Esophagus (tissue), 2 donors: ENCODE measurements at regions not wholly inside any gene's neighbourhood (a gene's known extent, or its start where the extent isn't known, plus 50 kb on each side); places are given as distances from the start of the nearest gene placed in this dataset.

Source experiments
- H3K27ac ChIP-seq, 2 donors: one replicate each; pipeline ENCODE4 v1.5.1; 2013; ENCODE audit warnings: low read depth in 2 of 2, mild to moderate bottlenecking in 2 of 2, inconsistent platforms in 1 of 2, low read length in 1 of 2, moderate library complexity in 1 of 2
- H3K27me3 ChIP-seq, 2 donors: one replicate each; pipeline ENCODE4 v1.6.1; 2013; ENCODE audit warnings: low read length in 2 of 2, control low read depth in 1 of 2, mild to moderate bottlenecking in 1 of 2; ENCODE audit not compliant: insufficient read depth in 2 of 2, control insufficient read depth in 1 of 2
- H3K36me3 ChIP-seq, 2 donors: one replicate each; pipeline ENCODE4 v1.6.1; 2013; ENCODE audit warnings: low read length in 1 of 2; ENCODE audit not compliant: control insufficient read depth in 2 of 2, insufficient read depth in 2 of 2
- H3K4me1 ChIP-seq, 2 donors: one replicate each; pipeline ENCODE4 v1.6.1; 2013; ENCODE audit warnings: low read length in 1 of 2; ENCODE audit not compliant: control insufficient read depth in 2 of 2, insufficient read depth in 2 of 2
- H3K4me3 ChIP-seq, 2 donors: one replicate each; pipeline ENCODE4 v1.5.1; 2013; ENCODE audit warnings: low read length in 2 of 2, mild to moderate bottlenecking in 2 of 2, low read depth in 1 of 2, moderate library complexity in 1 of 2
- H3K9me3 ChIP-seq, 2 donors: one replicate each; pipeline ENCODE4 v1.6.1; 2013; ENCODE audit warnings: mild to moderate bottlenecking in 2 of 2, low read depth in 1 of 2, low read length in 1 of 2, moderate library complexity in 1 of 2; ENCODE audit not compliant: control insufficient read depth in 2 of 2, insufficient read depth in 1 of 2
- WGBS, 2 donors: extraction: QIAGEN DNeasy Blood & Tissue Kit; methylation state at CpG; one replicate each; pipeline ENCODE4 v1.1.7; 2013; 5-methylcytosine and 5-hydroxymethylcytosine counted together
- donor health status: healthy with polysubstance abuse.
- donor health status: Bipolar disorder and iron deficiency.

DNA sequence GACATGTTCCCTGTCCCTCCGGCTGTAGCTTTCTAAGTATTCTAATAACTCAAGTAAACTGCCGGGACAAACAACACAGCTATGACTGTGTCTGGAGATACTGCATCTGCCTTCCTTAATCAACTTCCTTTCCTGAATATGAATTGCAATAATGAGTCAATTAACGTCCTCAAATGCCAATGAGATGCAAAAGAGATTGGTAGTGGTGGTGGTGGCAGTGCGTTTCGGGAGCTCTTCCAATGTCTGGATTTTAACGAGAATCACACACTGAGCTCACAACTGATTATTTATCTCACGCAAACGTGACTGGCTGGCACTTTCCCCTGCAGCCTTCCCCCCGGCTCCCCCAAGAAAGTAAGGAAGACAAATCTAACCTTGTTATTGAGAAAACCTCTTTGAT, 226.1 kb upstream of the GK2 start:
- Histone ChIP-seq H3K4me1 (no peaks in the 10 kb centered on the region), H3K27me3 (no peaks in the 10 kb centered on the region), H3K27ac (no peak overlapping the region), H3K36me3 (no peaks in the 10 kb centered on the region), H3K9me3 (no peaks in the 10 kb centered on the region), H3K4me3 (no peak overlapping the region)
- 77 to 88% methylated on average over 9 of the region's 9 CpGs for WGBS, 2 donors

GRCh38 chr4:79632114-79632513, 224.1 kb upstream of the GK2 start:
- Histone ChIP-seq H3K27me3 (no peaks in the 10 kb centered on the region), H3K36me3 (no peaks in the 10 kb centered on the region), H3K27ac (no peak overlapping the region), H3K4me1 (no peaks in the 10 kb centered on the region), H3K4me3 (no peak overlapping the region), H3K9me3 (no peaks in the 10 kb centered on the region)
- 71 to 78% methylated on average over 3 of the region's 3 CpGs for WGBS, 2 donors

DNA sequence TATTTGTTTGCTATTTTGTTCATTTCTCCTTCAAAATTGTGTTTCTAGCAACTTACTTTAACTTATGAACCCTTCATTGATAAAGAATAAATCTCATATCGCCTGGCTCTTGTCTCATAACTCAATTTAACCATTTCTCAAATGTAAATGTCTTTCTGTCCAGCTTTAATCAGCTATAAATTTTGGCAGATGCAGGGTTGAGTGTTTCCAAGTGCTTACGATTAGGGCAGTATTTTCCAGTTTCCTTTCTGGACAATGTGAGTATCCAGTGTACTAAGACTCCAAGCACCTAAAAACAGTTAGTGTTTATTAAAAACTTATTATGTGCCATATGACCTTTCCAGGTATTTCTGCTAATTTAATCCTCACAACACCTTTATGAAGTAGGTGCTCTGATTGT, 218.6 kb upstream of the GK2 start:
- Histone ChIP-seq H3K4me3 (no peak overlapping the region), H3K36me3 (no peaks in the 10 kb centered on the region), H3K27ac (no peak overlapping the region), H3K9me3 (no peaks in the 10 kb centered on the region), H3K27me3 (no peaks in the 10 kb centered on the region), H3K4me1 (no peaks in the 10 kb centered on the region)
- 72 to 74% methylated on average over 2 of the region's 2 CpGs for WGBS, 2 donors

DNA sequence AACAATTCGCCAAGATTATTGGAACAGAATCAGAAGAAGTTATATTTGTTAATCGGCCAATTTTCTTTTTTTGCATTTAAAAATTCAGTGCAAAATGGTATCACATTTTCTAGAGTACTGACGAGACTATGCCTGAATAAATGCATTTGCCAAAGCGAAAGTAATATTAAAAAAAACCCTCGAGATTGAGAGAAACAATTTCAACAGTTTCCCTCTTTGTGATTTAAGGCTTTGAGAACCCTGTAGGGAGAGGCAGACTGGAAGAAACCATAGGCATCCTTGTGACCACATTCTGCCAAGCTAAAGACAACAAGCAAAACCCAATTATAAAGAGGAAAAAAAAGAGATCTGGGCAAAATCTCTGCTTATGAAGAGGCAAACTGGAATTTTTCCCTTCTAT, 218.1 kb upstream of the GK2 start:
- Histone ChIP-seq H3K27ac (no peak overlapping the region), H3K27me3 (no peaks in the 10 kb centered on the region), H3K4me3 (no peak overlapping the region), H3K9me3 (no peaks in the 10 kb centered on the region), H3K36me3 (no peaks in the 10 kb centered on the region), H3K4me1 (no peaks in the 10 kb centered on the region)
- 48 to 64% methylated on average over 5 of the region's 5 CpGs for WGBS, 2 donors

GRCh38 chr4:79625361-79625760, 217.3 kb upstream of the GK2 start:
- H3K4me3 ChIP-seq = no peak overlapping the region
- 56 to 62% methylated on average over 2 of the region's 2 CpGs for WGBS, 2 donors
- peak overlapping the region in 1 of 2 donors; percentile 21 for H3K27ac ChIP-seq
- H3K27me3 ChIP-seq = no peaks in the 10 kb centered on the region
- no peaks in the 10 kb centered on the region for H3K36me3 ChIP-seq
- no peaks in the 10 kb centered on the region for H3K4me1 ChIP-seq
- H3K9me3 ChIP-seq = no peaks in the 10 kb centered on the region

GRCh38 chr4:79623021-79623870, 215.2 kb upstream of the GK2 start:
- H3K4me3 ChIP-seq = no peak overlapping the region
- no peaks in the 10 kb centered on the region for H3K9me3 ChIP-seq
- H3K36me3 ChIP-seq = no peaks in the 10 kb centered on the region
- H3K27me3 ChIP-seq = no peaks in the 10 kb centered on the region
- H3K27ac ChIP-seq = no peak overlapping the region
- WGBS, 2 donors = 64 to 75% methylated on average over 12 of the region's 12 CpGs
- H3K4me1 ChIP-seq = no peaks in the 10 kb centered on the region

DNA sequence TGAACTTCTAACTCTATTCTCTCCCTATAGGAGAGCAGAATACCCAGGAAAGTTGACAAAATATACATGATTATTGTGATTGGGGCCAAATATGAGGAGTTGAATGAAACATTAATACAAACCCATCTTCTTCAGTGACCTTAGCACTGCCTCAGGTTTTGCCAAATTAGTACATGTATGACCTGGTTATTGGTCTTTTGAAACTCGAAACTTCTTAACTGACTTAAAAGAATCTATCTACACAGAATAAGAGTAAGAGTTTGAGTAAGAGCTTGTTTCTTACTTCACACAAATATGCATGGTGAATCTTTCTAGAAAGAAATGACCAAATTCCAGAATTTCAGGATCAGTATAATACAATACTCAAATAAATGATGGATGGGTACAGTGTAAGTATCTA, 213.0 kb upstream of the GK2 start:
- H3K4me1 ChIP-seq = no peaks in the 10 kb centered on the region
- H3K4me3 ChIP-seq = no peak overlapping the region
- no peaks in the 10 kb centered on the region for H3K9me3 ChIP-seq
- no peaks in the 10 kb centered on the region for H3K36me3 ChIP-seq
- H3K27me3 ChIP-seq = no peaks in the 10 kb centered on the region
- WGBS, 2 donors = 70 to 81% methylated on average over 1 of the region's 1 CpG
- no peak overlapping the region for H3K27ac ChIP-seq

DNA sequence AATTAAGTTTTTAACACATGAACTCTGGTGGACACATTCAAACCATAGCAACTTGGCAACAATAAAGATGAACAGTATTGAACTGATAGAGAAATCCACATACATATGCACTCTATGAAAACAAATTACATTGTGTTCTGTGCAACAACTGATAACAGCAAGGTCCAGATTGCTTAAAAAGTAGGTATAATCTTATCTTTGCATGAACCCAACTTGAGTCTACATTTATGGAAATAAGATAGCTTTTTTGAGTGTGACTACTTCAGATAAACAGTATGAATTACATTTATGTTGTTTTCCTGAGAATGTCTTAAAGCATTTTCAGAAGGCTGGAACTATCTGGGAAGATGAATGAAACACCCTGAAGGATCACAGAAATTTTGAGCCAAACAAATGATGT, 212.6 kb upstream of the GK2 start:
- Histone ChIP-seq H3K27ac (no peak overlapping the region), H3K9me3 (no peaks in the 10 kb centered on the region), H3K4me3 (no peak overlapping the region), H3K4me1 (no peaks in the 10 kb centered on the region), H3K27me3 (no peaks in the 10 kb centered on the region), H3K36me3 (no peaks in the 10 kb centered on the region)

- Histone ChIP-seq H3K36me3 (no peaks in the 10 kb centered on the region), H3K27ac (no peak overlapping the region), H3K9me3 (no peaks in the 10 kb centered on the region), H3K27me3 (no peaks in the 10 kb centered on the region), H3K4me3 (no peak overlapping the region), H3K4me1 (no peaks in the 10 kb centered on the region)
- WGBS, 2 donors = 60 to 62% methylated on average over 3 of the region's 3 CpGs
Observed at GRCh38 chr4:79613269-79613935, 205.4 kb upstream of the GK2 start.

- Histone ChIP-seq H3K27ac (no peak overlapping the region), H3K36me3 (no peaks in the 10 kb centered on the region), H3K4me1 (no peaks in the 10 kb centered on the region), H3K4me3 (no peak overlapping the region), H3K27me3 (no peaks in the 10 kb centered on the region), H3K9me3 (no peaks in the 10 kb centered on the region)
- 85 to 87% methylated on average over 5 of the region's 5 CpGs for WGBS, 2 donors
Observed at GRCh38 chr4:79611026-79611425, 203.0 kb upstream of the GK2 start.
